HG03520 (cell line): ENCODE measurements at regions not wholly inside any gene's neighbourhood (a gene's known extent, or its start where the extent isn't known, plus 50 kb on each side); places are given as distances from the start of the nearest gene placed in this dataset.

Experiments used
- ATAC-seq: cut with Tn5 transposase; IDR thresholded peaks from one replicate; pipeline ENCODE4 v1.9.1; 2021; ENCODE audit warnings: mild to moderate bottlenecking, moderate library complexity; ENCODE audit not compliant: unreplicated experiment

DNA sequence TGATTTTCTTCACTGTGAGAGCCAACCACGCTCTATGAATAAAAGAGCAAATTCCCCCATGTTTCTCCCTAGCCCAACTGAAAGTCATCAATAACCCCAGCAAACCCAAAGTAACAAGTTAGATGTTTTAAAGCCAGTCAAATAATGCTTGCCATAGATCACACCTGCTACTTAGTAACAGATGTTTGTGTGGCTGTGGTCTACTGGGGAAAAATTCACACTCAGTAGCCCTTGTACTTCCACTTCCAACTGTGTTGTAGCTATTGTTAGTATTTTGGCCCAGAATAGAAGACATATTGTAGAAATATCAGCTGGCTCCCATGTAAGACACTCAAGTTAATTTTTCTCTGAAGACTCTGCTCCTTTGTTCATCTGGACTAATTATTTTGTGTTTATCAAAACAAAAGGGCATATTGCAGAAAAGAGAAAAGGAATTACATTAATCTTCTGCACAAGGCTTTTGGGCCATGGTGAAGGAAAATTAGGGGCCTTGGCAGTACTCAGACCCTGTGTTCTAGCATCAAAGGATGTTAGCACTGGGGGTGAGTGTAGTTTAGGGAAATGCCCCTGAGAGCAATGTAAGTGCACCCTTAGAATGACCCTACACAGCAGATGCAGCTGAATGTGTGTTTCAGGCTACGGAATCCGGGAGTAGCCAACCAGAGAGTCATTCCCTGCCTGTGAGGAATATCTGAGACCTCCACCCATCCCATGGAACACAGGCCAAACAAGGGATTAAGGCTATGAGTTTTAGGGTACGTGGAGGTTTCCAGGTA is 521.9 kb downstream of the EPHA4 start:
- no peak for ATAC-seq

DNA sequence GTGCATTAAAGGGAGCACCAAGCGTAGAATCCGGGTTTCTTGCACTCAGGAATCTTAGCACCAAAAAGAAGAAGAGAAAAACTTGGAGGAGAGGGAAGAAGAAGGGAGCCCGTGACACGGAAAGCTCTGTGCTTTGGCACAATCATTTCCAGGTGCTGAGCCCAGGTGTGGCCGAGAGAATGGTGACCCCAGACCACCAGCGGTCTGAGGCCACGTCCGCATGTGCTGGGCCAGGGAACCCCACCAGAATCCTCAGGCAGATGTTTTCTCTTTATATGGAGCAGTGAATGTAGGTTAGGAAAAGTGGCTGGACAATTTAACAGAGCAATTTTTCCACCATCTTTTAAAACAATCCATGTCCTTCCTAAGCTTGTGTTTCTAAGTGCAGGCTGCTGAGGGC is 520.9 kb downstream of the EPHA4 start:
- ATAC-seq: no peak

DNA sequence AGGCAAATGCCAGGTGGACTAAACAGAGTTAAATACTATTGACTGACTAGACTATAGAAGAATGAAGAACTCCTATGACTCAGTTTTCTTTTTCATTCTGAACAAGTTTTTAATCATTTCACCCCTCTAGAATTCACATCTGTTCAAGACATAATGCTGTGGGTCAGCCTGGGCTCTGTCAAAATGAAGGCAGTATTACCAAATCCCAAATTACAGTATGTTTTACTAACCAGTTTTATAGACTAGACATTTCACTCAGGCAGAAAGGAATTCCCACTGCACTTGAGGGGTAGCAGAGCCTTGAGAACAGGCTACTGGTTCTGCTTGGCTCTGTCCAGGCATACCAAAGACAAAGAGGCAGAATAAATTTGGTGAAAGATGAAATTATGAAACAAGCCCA is 511.7 kb downstream of the EPHA4 start:
- no peak for ATAC-seq

- ATAC-seq: no peak
Observed at GRCh38 chr2:221063568-221063967, 508.5 kb downstream of the EPHA4 start.

GRCh38 chr2:221064058-221064854 is 507.8 kb downstream of the EPHA4 start:
- no peak for ATAC-seq

DNA sequence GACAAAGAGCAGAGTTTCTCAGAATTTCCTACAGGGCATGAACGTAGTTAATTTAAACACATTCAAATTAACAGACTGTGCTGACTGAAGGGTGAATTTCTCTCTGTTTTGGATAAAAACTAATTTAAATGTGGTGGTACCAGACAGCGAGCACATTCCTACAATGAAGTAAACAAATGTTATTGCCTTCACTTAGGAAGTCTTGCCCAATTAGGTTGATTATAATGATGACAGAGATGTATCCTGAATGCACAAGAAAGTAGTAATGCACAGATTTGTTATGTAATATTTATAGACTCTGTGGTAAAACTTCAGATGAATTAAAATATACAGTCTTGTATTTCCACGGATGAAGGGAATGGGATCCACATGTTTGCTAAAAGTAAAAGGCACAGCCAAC is 507.2 kb downstream of the EPHA4 start:
- ATAC-seq: no peak

GRCh38 chr2:221068123-221068522 is 504.0 kb downstream of the EPHA4 start:
- no peak for ATAC-seq

GRCh38 chr2:221070106-221070505 is 502.0 kb downstream of the EPHA4 start:
- ATAC-seq: no peak

- no peak for ATAC-seq
Observed at GRCh38 chr2:221073326-221074049, 498.6 kb downstream of the EPHA4 start.

DNA sequence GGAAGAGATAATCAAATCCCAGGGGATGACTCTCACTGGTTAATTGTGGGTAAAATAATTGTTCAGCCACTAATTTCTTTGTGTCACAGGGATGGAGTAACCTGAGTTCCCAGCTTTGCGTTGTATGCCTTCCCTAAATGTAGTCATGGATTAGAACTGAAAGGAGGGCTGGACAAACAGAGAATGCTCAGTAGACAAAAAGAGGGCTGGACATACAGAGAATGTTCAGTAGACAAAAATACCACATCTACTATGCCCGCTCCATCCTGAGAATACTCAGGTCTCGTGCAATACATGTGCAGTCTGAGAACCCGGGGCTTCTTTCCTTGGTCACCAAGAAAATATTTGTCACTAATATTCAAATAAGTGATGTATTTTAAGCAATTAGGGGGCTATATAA is 497.9 kb downstream of the EPHA4 start:
- no peak for ATAC-seq

DNA sequence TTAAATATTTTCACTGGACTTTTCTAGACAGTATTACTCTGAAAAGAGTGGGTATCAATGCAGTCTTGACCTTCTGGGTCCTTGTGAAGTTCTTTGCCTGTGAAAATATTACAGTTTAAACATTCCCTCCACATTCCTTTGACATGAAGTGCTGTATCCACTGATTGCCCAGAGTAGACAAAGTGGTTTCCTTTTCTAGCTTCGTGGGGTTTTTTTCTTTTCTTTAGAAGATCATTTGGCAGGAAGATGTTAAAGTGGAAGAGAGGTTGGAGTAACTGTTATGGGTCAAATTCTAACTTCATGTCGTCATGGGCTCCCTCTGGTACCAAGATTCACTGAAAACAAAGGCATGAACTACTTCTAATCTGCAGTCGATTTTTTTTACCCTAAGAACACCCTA is 496.9 kb downstream of the EPHA4 start:
- no peak for ATAC-seq

- ATAC-seq: no peak
Observed at GRCh38 chr2:221077251-221077650, 494.9 kb downstream of the EPHA4 start.

GRCh38 chr2:221077799-221078198 is 494.3 kb downstream of the EPHA4 start:
- no peak for ATAC-seq

GRCh38 chr2:221085341-221085900 is 486.7 kb downstream of the EPHA4 start:
- no peak for ATAC-seq

DNA sequence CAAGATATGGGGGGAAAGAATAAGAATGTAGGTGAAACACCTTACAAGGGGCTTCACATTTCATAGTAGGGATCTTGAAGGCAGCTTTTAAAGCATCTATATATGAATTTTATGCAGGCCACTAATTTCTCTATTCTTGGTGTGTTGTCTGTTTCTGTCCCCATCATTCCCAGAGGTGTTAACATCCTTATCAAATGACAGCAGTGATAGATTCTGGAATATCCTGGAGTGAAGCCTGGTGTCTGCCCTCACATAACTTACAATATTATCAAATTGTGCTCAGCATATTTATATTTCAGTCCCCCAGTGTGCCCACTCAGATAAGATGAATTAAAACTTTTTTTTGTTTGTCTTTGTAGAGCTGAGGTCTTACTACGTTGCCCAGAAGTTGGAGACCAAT is 486.2 kb downstream of the EPHA4 start:
- ATAC-seq: no peak

GRCh38 chr2:221087779-221088178 is 484.3 kb downstream of the EPHA4 start:
- ATAC-seq: no peak

GRCh38 chr2:221088506-221088905 is 483.6 kb downstream of the EPHA4 start:
- ATAC-seq: no peak

DNA sequence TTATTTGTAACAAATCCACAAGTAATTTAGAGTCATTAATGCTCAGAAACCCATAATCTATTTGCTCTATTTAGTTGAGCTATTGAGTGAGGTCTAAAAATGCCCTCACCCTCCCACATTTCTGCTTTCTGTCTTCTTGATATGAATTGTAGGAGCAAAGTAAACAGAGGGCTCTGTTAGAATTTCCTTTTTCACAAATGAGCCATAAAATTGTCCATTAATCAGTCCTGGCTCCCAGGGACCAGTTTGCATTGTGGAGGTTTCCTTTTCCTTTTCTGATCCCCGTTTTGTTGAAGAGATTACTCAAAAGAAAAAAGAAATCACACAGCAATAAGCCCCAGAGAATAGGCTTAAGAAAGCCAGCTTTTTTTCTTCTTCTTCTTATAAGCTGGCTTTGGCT is 476.7 kb downstream of the EPHA4 start:
- no peak for ATAC-seq

DNA sequence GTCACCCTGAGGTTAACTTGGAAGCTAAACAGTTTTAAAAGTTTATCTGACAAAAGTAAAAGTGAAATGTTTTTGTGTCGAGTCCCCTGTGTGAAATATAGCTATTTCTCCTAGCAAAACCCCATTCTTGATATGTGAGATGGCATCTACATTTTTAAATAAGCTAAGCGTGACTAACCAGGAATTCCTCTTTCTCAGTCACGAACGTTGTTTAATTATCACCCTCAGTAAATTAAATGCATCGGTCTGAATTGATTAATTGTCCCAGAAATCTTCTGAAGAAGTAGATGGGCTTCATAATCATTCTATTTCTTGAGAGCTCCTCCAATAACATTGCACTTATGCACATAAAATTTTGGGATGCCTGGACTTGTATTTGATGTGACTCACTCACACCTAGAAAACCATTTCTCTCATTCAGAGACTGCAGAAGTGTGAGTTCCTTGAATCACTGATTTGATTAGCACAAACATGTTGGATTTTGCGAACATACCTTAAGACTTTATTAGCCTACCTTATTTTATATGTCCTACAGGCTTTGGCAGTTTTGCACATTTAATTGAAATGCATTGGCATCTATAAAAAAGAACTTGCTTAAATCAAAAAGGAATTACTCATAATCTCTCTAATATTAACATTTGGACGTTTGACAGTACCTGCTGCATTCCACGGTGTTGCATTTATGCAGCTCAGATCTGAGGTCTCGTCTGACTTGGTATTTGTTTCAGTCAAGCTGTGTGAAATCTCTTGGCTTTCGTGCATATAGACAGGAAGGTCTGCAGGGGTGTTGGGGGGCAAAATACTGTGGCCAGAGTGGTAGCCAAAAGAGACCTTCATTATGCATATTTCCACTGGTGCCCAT is 475.2 kb downstream of the EPHA4 start:
- ATAC-seq: no peak

- ATAC-seq: no peak
Observed at GRCh38 chr2:221097568-221097915, 474.6 kb downstream of the EPHA4 start.

DNA sequence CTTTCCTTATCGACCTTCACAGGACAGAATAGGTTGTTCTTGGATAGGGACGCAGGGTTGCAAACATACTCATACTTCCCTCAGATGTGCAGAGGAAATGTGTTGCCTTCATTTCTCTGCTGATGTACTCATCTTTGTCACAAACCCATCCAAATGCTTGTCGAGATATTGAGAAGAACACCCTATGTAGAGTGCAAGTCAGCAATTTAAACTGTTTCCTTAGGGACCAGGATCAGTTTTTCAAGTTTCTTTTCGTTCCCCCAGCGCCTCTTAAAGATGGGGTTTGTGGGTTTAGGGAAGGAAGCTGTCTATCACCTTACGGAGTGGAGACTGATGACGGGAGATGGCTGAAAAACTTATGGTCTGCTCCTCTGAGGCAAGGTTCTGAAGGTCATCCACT is 474.2 kb downstream of the EPHA4 start:
- no peak for ATAC-seq
